RWPE1 (cell line): ENCODE measurements at regions not wholly inside any gene's neighbourhood (a gene's known extent, or its start where the extent isn't known, plus 50 kb on each side); places are given as distances from the start of the nearest gene placed in this dataset.

Source experiments
- CTCF ChIA-PET: fragments of 350-600 bp; sonication (Branson Sonifier 250); formaldehyde crosslinking; extraction: SDS; loops from one replicate; lab custom pipeline; 2021; lab: Yijun Ruan, JAX
- POLR2A ChIA-PET: fragments of 400-600 bp; formaldehyde crosslinking; extraction: SDS; loops from one replicate; lab custom pipeline; 2020; ENCODE audit warnings: antibody characterized with exemption; ENCODE audit not compliant: low non-redundant PET; lab: Yijun Ruan, JAX
- DNase-seq: peaks from one replicate; pipeline ENCODE4 v3.0.0; 2012; ENCODE audit warnings: low spot score
- H3K27ac ChIP-seq: fragments of 450-650 bp; 2 replicates; pipeline ENCODE4 v1.5.1; 2017
- TF ChIP-seq, protein P1 (sequence below): fragments of 450-650 bp; conservative IDR thresholded peaks from 2 replicates; pipeline ENCODE4 v1.5.1; 2017; ENCODE audit warnings: low read depth, mild to moderate bottlenecking

DNA sequence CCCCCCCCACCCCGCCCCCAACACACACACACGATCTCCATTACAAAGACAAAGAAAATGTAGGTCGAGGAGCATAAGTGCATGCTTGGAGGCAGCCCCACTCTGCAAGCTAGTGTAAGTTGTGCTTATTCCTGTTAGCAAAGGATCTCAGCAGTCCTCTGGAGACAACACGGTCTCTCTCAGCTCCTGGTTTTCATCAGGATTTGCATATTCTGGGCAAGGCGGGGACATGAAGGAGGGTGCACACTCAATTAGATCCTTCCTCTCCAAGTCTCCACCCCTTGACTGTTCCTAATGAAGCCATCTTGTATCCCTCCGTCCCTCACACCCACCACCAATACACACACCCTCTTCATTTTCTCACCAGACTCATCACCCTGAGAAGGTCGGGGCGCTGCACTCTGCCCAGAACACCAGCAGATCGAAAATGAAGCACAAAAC is 63.8 kb downstream of the MRPL46 start:
- ChIA-PET CTCF (no interaction called here), POLR2A (no interaction called here)
- no peak for DNase-seq
- no peak overlapping the region for H3K27ac ChIP-seq
- TF ChIP-seq, protein P1, sequence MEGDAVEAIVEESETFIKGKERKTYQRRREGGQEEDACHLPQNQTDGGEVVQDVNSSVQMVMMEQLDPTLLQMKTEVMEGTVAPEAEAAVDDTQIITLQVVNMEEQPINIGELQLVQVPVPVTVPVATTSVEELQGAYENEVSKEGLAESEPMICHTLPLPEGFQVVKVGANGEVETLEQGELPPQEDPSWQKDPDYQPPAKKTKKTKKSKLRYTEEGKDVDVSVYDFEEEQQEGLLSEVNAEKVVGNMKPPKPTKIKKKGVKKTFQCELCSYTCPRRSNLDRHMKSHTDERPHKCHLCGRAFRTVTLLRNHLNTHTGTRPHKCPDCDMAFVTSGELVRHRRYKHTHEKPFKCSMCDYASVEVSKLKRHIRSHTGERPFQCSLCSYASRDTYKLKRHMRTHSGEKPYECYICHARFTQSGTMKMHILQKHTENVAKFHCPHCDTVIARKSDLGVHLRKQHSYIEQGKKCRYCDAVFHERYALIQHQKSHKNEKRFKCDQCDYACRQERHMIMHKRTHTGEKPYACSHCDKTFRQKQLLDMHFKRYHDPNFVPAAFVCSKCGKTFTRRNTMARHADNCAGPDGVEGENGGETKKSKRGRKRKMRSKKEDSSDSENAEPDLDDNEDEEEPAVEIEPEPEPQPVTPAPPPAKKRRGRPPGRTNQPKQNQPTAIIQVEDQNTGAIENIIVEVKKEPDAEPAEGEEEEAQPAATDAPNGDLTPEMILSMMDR, result no peak

DNA sequence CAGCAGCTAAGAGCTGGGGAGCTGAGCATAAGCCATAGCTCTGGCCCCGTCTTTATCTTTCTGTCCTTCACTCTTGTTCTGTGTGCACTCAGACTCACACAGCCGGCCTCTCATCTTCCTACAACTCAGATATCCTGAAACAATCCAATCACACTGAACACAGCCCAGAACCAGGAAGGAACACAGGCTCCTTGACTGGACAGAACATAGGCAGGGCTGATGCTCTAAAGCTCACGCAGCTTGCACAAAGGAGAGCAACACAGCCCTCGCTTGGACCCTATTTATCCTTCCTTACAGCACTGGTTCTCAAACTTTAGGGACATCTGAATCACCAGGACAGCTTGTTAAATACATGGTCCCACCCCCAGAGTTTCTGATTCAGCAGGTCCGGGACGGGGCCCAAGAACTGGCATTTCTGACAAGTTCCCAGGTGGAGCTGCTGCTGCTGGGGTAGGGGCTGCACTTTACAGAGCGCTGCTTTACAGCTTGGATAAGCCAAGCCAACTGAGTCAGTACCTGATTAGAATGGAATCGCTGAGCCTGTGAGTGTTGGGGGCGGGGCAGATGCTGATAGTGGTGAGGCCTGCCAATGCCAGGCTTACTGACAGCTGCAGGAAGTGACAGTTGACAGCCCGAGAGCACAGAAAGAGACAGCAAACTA is 65.1 kb downstream of the MRPL46 start:
- no peak overlapping the region for H3K27ac ChIP-seq
- ChIA-PET CTCF (interaction anchor here (1.2 kb wide), 1 partner anchor 53 kb away, joined by 4 read pairs; no protein-coding TSS in a partner anchor), POLR2A (no interaction called here)
- DNase-seq, result no peak
- TF ChIP-seq, protein P1, result no peak

DNA sequence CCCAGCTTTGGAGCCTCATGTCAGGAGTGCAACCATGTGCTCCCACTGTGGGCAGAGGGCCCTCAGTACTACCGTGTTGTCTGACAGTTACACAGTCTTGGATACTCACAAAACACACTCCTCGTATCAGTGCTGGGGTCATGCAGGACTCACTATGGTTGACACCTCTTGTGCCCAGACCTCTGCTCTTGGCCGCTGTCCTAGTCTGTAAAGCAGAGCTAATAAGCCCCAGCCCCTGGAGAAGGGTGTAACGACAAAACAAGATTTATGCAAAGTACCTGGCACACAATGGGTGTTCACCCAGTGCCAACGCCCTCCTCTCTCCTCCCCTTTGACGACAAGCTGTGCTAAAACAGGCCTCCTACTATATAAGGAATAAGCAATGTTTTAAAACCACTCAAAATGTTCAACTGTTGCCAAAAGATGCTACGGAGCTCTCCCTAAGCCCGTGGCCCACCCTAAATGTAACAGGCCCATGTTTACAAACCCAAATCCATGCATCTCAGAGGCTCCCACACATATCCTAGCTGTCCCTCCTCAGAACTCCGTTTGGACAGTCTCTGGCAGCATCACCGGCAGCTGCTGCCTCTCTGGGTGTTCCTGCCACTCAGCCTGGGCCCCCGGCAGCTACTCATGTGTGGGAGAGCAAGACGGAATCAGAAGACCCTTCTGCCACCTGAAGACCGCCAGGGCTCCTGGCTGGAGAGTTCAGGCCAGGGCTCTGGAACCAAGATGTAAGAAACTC is 65.8 kb downstream of the MRPL46 start:
- CTCF ChIA-PET, result interaction anchor here (1.2 kb wide), 1 partner anchor 53 kb away, joined by 4 read pairs; no protein-coding TSS in a partner anchor
- TF ChIP-seq, protein P1, result no peak
- POLR2A ChIA-PET, result no interaction called here

DNA sequence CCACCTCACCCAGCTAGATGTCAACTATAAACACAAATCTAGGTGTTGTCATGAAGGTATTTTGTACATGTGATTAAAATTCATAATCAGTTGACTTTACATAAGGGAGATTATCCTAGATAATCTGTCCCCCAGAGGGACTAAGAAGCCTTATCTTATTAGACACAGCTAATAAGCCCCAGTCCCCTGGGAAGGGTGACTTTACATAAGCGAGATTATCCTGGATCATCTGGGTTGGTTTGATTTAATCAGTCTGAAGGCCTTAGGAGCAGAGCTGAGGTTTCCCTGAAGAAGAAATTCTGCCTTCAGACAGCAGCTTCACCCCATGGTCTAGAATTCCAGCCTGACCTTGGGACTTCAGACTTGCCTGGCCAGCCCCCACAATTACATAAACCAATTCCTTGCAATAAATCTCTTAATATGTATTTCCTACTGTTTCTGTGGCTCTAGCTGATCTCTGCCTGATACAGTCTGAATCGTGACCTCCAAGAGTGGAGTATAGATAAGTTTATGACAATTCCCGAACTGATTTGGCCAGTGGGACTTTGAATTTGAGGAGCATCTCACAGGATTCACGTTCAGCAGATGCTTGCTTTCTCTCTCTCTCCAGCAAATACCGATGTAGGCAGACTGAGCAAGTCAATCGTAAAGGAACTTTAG is 66.5 kb downstream of the MRPL46 start:
- no peak for DNase-seq
- CTCF ChIA-PET, result interaction anchor here (0.6 kb wide), 1 partner anchor 294 kb away, joined by 3 read pairs; no protein-coding TSS in a partner anchor
- TF ChIP-seq, protein P1, result no peak
- POLR2A ChIA-PET, result no interaction called here
- H3K27ac ChIP-seq, result no peak overlapping the region

More for the DNA sequence above, 65.8 kb downstream of the MRPL46 start:
- H3K27ac ChIP-seq, result no peak overlapping the region
- DNase-seq, result no peak

DNA sequence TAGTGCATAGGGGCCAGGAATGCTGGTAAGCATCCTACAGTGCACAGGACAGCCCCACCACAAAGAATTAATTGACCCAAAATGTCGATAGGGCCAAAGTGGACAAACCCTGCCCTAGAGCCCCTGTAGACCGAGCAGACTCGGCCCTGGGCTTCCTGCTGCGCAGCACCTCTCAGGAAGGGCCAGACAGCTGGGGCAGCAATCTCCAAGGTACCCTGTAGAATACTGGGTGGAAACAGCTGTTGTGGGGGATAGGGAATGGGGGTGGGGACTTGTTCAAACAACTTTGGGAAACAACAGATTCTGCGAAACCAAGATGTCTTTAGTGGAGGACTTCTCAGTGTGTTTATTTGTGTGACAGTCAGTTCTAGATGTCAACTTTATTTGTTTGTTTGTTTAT is 67.1 kb downstream of the MRPL46 start:
- CTCF ChIA-PET, result interaction anchor here (0.6 kb wide), 1 partner anchor 293 kb away, joined by 3 read pairs; no protein-coding TSS in a partner anchor
- H3K27ac ChIP-seq, result no peak overlapping the region

More for the DNA sequence above, 67.1 kb downstream of the MRPL46 start:
- no peak for DNase-seq
- TF ChIP-seq, protein P1, result no peak
- POLR2A ChIA-PET, result no interaction called here
